Stimulated activated CD8-positive, alpha-beta memory T cell treated with anti-CD3 and anti-CD28 coated beads, Interleukin-15, amount 100 ng/mL, for 1 hour (primary cell): ENCODE measurements at regions not wholly inside any gene's neighbourhood (a gene's known extent, or its start where the extent isn't known, plus 50 kb on each side); places are given as distances from the start of the nearest gene placed in this dataset.
"Not testable (repeated sequence)": the region's sequence is repeated elsewhere in the genome, so short reads cannot be mapped to it uniquely, and the experiment has no call there.

Source experiments
- DNase-seq: peaks from one replicate; pipeline ENCODE4 v3.0.0-alpha.2; 2020; ENCODE audit warnings: low read depth

DNA sequence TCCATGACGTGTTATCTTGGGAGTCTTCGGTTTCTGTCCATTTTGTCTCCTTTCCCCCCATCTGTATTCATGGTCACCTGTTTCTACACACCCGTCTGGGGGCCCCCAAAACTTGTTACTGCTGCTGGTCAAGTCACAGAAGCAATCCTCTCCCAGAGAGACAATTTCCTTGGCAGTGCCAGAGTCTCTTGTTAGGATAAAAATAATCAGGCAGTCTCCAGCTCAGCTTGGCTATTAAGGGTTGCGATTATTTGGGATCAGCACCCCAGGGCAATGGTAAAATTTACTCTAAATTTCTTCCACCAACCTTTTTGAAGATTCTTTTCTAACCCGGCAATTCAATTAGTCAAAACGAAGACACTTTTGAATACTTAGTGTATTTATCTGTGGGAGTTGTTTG, 229.1 kb upstream of the JARID2 start:
- DNase-seq = no peak

GRCh38 chr6:15017261-15017660, 228.6 kb upstream of the JARID2 start:
- DNase-seq = no peak

- no peak for DNase-seq
Measured at GRCh38 chr6:15017803-15018202, 228.1 kb upstream of the JARID2 start.

- no peak for DNase-seq
Measured at GRCh38 chr6:15020119-15020770, 225.6 kb upstream of the JARID2 start.

DNA sequence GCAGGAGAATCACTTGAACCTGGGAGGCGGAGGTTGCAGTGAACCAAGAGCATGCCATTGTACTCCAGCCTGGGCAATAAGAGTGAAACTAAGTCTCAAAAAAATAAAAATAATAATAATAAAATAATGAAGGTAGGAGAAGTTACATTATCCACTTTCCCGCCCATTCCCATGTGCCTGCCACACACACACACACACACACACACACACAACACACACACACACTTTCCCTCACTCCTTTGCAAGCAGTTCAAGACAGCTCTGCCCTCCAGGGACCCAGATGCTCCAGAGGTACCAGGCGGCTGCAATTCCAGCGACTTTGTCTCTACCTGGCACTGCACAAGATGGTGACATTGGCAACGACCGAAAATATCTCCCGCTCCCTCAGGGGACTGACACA, 224.8 kb upstream of the JARID2 start:
- no peak for DNase-seq

DNA sequence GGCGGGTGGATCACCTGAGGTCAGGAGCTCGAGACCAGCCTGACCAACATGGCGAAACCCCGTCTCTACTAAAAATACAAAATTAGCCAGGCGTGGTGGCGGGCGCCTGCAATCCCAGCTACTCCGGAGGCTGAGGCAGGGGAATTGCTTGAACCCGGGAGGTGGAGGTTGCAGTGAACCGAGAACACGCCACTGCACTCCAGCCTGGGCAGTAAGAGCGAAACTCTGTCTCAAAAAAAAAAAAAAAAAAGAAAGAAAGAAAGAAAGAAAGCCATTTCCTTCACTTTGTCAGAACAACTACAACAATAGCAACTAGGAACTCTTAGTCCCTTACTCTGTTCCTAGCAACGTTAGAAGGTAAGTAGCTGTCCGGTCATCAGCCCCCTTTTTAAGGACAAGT, 222.9 kb upstream of the JARID2 start:
- not testable (repeated sequence) for DNase-seq

GRCh38 chr6:15023448-15023847, 222.4 kb upstream of the JARID2 start:
- peak; percentile 1 for DNase-seq

DNA sequence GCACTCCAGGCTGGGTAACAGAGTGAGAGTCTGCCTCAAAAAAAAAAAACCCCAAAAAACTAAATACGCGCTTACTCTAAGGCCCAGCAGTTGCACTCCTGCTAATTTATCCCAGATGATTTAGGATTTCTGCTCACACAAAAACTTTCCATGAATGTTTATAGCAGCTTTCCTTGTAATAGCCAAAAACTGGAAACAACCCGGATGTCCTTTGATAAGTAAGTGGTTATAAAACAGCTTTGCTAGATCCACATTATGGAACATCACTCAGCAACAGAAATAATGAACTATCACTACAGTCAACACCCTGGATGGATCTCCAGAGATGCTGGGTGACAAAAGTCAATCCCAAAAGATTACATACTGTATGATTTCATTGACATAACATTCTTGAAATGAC, 220.4 kb upstream of the JARID2 start:
- no peak for DNase-seq

- no peak for DNase-seq
Measured at GRCh38 chr6:15026832-15027231, 219.0 kb upstream of the JARID2 start.

- no peak for DNase-seq
Measured at GRCh38 chr6:15027472-15027871, 218.4 kb upstream of the JARID2 start.

DNA sequence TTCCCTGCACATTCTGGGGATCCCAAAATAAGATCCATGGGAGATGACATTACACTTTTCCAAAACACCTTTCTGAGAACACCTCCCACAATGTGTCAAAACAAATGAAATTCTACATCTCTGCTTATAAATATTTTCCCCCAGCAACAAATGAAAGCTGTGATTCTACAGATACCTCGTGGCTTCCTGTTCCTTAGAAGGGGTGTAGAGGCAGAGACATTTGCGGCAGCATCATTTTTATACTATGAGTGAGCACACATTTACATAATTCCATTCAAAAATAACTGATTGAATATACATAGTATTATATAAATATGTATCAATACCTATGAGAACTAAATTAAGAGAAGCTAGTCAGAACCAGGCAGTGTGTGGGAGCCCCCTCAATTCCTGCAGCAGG, 213.9 kb upstream of the JARID2 start:
- DNase-seq = no peak

DNA sequence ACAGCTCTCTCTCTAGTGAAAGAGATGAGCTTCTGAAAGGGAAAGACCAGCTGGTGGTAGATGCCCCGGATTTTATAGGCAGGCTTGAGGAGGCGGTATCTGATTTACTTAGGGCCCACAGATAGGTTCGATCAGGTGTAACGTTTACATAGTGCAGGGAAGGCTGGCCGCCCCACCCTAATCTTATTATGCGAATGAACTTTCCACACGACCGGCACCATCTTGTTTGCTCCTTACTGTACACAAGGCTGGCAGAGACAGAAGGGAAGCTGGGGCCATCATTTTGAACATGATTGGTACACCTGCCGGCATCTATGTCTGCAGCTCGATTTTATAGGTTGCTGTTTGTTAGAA, 212.0 kb upstream of the JARID2 start:
- DNase-seq = no peak

DNA sequence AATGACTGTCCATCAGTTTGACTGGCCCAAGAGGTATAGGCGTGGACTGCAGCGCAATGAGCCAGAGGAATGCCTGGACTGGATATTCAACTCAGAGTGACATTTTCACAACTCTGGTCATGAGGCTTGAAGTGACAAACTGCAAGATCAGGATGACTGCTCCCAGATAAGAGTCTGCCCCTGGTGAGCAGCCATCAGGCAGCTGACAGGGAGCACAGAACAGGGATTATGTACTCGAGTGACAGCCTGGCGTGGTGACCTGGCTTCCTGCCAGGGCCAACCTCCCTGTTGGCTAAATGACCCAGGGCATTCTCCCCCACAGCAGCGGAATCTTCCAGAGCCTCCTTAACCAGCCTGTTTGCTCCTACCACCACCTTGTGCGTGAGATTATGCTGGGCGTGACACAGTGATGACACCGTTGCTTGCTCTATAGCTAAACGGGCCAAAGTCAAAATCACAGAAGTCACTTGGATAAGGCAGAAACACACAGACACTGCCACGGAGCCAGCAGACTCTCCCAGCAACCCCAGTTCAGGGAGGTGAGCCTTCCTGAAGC, 209.1 kb upstream of the JARID2 start:
- no peak for DNase-seq

GRCh38 chr6:15037253-15037652, 208.6 kb upstream of the JARID2 start:
- no peak for DNase-seq

- DNase-seq = no peak
Measured at GRCh38 chr6:15038013-15038791, 207.7 kb upstream of the JARID2 start.

DNA sequence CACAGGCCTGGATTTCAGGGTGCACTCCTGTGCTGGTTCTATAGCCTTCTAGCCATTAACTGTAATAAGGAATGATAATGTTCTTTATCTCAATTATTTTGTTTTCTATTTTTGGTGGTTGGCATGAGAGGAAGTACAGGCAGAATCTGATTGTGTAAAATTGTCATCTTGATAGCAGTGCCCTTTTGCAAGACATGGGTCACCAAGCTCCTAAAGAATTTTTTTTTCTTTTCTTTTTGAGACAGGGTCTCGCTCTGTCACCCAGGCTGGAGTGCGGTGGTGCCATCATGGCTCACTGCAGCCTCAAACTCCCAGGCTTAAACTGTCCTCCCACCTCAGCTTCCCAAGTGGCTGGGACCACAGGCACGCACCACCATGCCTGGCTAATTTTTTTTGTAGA, 206.7 kb upstream of the JARID2 start:
- DNase-seq = no peak

- DNase-seq = no peak
Measured at GRCh38 chr6:15042938-15043337, 202.9 kb upstream of the JARID2 start.

GRCh38 chr6:15044146-15044882, 201.6 kb upstream of the JARID2 start:
- no peak for DNase-seq

- DNase-seq = no peak
Measured at GRCh38 chr6:15044948-15045347, 200.9 kb upstream of the JARID2 start.

- DNase-seq = no peak
Measured at GRCh38 chr6:15046751-15047150, 199.1 kb upstream of the JARID2 start.

GRCh38 chr6:15048367-15048766, 197.5 kb upstream of the JARID2 start:
- DNase-seq = no peak

GRCh38 chr6:15058200-15059061, 187.4 kb upstream of the JARID2 start:
- DNase-seq = no peak
